ENCODE measurements at regions not wholly inside any gene's neighbourhood (a gene's known extent, or its start where the extent isn't known, plus 50 kb on each side); places are given as distances from the start of the nearest gene placed in this dataset.

GRCh38 chr1:157399984-157400382, 152.3 kb downstream of the FCRL5 start:
- Mint-ChIP-seq H3K27ac (ENCODE audit: unreplicated experiment) (no peak overlapping the region), H3K36me3 (ENCODE audit: unreplicated experiment) (no peaks in the 10 kb centered on the region), H3K27me3 (ENCODE audit: unreplicated experiment) (peaks cover 11% of the 10 kb centered on the region)

DNA sequence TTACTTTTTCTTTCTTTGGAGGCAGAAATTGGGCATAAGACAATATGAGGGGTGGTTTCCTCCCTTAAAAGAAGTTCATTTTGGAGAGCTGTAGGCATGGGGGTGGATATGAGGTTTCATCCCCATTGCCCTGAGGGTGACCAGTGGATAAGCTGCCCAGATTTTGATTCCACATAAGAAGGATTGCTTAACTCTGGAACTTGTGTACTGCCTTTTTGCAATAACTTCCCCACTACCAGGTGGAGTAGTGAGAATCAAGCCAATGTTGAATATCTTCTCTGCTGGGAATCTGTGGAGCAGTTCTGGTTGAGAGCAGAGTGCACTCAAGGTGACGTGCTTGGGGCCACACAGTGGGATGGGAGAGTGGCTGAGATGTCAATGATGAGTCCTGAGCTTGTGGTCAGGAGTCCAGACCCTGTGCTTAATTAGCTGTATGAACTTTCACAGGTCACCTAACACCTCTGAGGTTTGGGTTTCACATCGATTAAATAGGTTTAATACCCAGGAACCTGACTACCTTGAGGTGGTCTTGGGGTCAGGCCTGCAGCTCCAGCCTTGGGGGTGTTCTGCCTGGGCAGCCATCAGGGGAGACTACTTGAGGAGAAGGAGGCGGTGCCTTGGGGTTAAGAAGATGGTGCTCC, 152.9 kb downstream of the FCRL5 start:
- no peak overlapping the region for H3K4me3 Mint-ChIP-seq (ENCODE audit: unreplicated experiment)
- peaks cover 3% of the 10 kb centered on the region for H3K9me3 Mint-ChIP-seq (ENCODE audit: unreplicated experiment)
- TF ChIP-seq, protein P1, sequence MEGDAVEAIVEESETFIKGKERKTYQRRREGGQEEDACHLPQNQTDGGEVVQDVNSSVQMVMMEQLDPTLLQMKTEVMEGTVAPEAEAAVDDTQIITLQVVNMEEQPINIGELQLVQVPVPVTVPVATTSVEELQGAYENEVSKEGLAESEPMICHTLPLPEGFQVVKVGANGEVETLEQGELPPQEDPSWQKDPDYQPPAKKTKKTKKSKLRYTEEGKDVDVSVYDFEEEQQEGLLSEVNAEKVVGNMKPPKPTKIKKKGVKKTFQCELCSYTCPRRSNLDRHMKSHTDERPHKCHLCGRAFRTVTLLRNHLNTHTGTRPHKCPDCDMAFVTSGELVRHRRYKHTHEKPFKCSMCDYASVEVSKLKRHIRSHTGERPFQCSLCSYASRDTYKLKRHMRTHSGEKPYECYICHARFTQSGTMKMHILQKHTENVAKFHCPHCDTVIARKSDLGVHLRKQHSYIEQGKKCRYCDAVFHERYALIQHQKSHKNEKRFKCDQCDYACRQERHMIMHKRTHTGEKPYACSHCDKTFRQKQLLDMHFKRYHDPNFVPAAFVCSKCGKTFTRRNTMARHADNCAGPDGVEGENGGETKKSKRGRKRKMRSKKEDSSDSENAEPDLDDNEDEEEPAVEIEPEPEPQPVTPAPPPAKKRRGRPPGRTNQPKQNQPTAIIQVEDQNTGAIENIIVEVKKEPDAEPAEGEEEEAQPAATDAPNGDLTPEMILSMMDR (IDR thresholded peaks at IDR 0.05): no peak
- DNase-seq (ENCODE audit: extremely low spot score, unreplicated experiment): no peak
- H3K27ac Mint-ChIP-seq (ENCODE audit: unreplicated experiment): no peak overlapping the region
- H3K36me3 Mint-ChIP-seq (ENCODE audit: unreplicated experiment): no peaks in the 10 kb centered on the region
- peaks cover 5% of the 10 kb centered on the region for H3K4me1 Mint-ChIP-seq (ENCODE audit: unreplicated experiment)
- H3K27me3 Mint-ChIP-seq (ENCODE audit: unreplicated experiment): peaks cover 11% of the 10 kb centered on the region

More at GRCh38 chr1:157399984-157400382, 152.3 kb downstream of the FCRL5 start:
- Mint-ChIP-seq H3K4me3 (ENCODE audit: unreplicated experiment) (no peak overlapping the region), H3K9me3 (ENCODE audit: unreplicated experiment) (no peaks in the 10 kb centered on the region), H3K4me1 (ENCODE audit: unreplicated experiment) (peaks cover 5% of the 10 kb centered on the region)
- DNase-seq (ENCODE audit: extremely low spot score, unreplicated experiment): no peak
- TF ChIP-seq, protein P1 (IDR thresholded peaks at IDR 0.05): no peak

DNA sequence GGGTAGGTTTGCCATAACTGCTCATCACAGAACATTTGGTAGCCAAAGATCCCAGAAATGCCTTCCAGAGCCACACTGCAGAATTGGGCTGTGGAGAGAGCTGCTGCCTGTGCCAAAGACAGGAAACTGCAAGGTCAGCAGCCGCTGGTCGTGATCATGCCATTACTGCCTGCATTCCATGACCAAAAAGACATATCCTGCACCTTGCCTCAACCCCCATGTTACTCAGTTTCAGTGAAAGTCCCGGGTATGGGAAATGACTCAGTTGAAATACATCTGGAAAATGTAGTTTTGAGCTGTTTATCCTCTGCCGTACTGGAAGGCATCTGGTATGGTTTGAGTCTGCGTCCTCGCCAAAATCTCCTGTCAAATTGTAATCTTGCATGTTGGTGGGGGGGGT, 161.7 kb downstream of the FCRL5 start:
- TF ChIP-seq, protein P1 (IDR thresholded peaks at IDR 0.05): no peak
- H3K9me3 Mint-ChIP-seq (ENCODE audit: unreplicated experiment): peaks cover 5% of the 10 kb centered on the region
- peaks cover 13% of the 10 kb centered on the region for H3K4me1 Mint-ChIP-seq (ENCODE audit: unreplicated experiment)
- peaks cover 7% of the 10 kb centered on the region for H3K27me3 Mint-ChIP-seq (ENCODE audit: unreplicated experiment)
- no peaks in the 10 kb centered on the region for H3K36me3 Mint-ChIP-seq (ENCODE audit: unreplicated experiment)
- no peak for DNase-seq (ENCODE audit: extremely low spot score, unreplicated experiment)
- H3K27ac Mint-ChIP-seq (ENCODE audit: unreplicated experiment): no peak overlapping the region
- H3K4me3 Mint-ChIP-seq (ENCODE audit: unreplicated experiment): peak overlapping the region; percentile 15

- no peaks in the 10 kb centered on the region for H3K36me3 Mint-ChIP-seq (ENCODE audit: unreplicated experiment)
- no peak overlapping the region for H3K4me3 Mint-ChIP-seq (ENCODE audit: unreplicated experiment)
- no peaks in the 10 kb centered on the region for H3K9me3 Mint-ChIP-seq (ENCODE audit: unreplicated experiment)
- H3K27ac Mint-ChIP-seq (ENCODE audit: unreplicated experiment): no peak overlapping the region
- no peak for DNase-seq (ENCODE audit: extremely low spot score, unreplicated experiment)
- peaks cover 13% of the 10 kb centered on the region for H3K4me1 Mint-ChIP-seq (ENCODE audit: unreplicated experiment)
- TF ChIP-seq, protein P1 (IDR thresholded peaks at IDR 0.05): no peak
- peaks cover 5% of the 10 kb centered on the region for H3K27me3 Mint-ChIP-seq (ENCODE audit: unreplicated experiment)
Measured at GRCh38 chr1:157388057-157388456, 164.3 kb downstream of the FCRL5 start.

- DNase-seq (ENCODE audit: extremely low spot score, unreplicated experiment): no peak
- no peaks in the 10 kb centered on the region for H3K4me1 Mint-ChIP-seq (ENCODE audit: unreplicated experiment)
- no peak overlapping the region for H3K4me3 Mint-ChIP-seq (ENCODE audit: unreplicated experiment)
- no peaks in the 10 kb centered on the region for H3K9me3 Mint-ChIP-seq (ENCODE audit: unreplicated experiment)
- peaks cover 26% of the 10 kb centered on the region for H3K27me3 Mint-ChIP-seq (ENCODE audit: unreplicated experiment)
- H3K36me3 Mint-ChIP-seq (ENCODE audit: unreplicated experiment): no peaks in the 10 kb centered on the region
- H3K27ac Mint-ChIP-seq (ENCODE audit: unreplicated experiment): no peak overlapping the region
- TF ChIP-seq, protein P1 (IDR thresholded peaks at IDR 0.05): no peak
Measured at GRCh38 chr1:157384258-157384657, 168.1 kb downstream of the FCRL5 start.

Data from osteocyte (in vitro differentiated cells).